Right atrium auricular region (tissue), 2 donors: ENCODE measurements at regions not wholly inside any gene's neighbourhood (a gene's known extent, or its start where the extent isn't known, plus 50 kb on each side); places are given as distances from the start of the nearest gene placed in this dataset.

Source experiments
- DNase-seq: peaks from one replicate; pipeline ENCODE4 v3.0.0-alpha.2; 2019; ENCODE audit warnings: low spot score
- H3K27ac ChIP-seq, 2 donors: fragments of 200-600 bp; sonication (generic); 1 replicate in 1 of 2; 2 replicates in 1 of 2; pipeline ENCODE4 v1.5.1; 2016 to 2019
- H3K27me3 ChIP-seq, 2 donors: fragments of 200-600 bp; sonication (generic); one replicate each; pipeline versions ENCODE4 v1.5.1 to v1.6.0; 2017 to 2019
- H3K36me3 ChIP-seq: fragments of 200-600 bp; sonication (generic); one replicate; pipeline ENCODE4 v1.5.1; 2016
- H3K4me1 ChIP-seq, 2 donors: fragments of 200-600 bp; sonication (generic); one replicate each; pipeline versions ENCODE4 v1.5.1 to v1.6.0; 2017 to 2019
- H3K4me3 ChIP-seq, 2 donors: fragments of 200-600 bp; sonication (generic); 1 replicate in 1 of 2; 2 replicates in 1 of 2; pipeline ENCODE4 v1.5.1; 2017 to 2019; ENCODE audit warnings: mild to moderate bottlenecking in 1 of 2, moderate library complexity in 1 of 2
- H3K9me3 ChIP-seq, 2 donors: fragments of 200-600 bp; sonication (generic); one replicate each; pipeline ENCODE4 v1.5.1; 2019
- CTCF ChIP-seq, 2 donors: fragments of 200-600 bp; sonication (generic); IDR thresholded peaks; one replicate each; pipeline ENCODE4 v1.5.1; 2019; ENCODE audit warnings: antibody characterized with exemption in 2 of 2

GRCh38 chr18:31213641-31214040 is 51.0 kb upstream of the DSC1 start:
- Histone ChIP-seq H3K36me3 (no peaks in the 10 kb centered on the region), H3K27me3 (no peaks in the 10 kb centered on the region), H3K4me1 (peaks cover 0 to 9% of the 10 kb centered on the region in 2 donors), H3K4me3 (no peak overlapping the region), H3K9me3 (peaks cover 0 to 4% of the 10 kb centered on the region in 2 donors), H3K27ac (peak overlapping the region; percentile 14 to 41)
- no peak for DNase-seq
- no peak for TF ChIP-seq CTCF (IDR thresholded peaks at IDR 0.05)

GRCh38 chr18:31217038-31217849 is 54.6 kb upstream of the DSC1 start:
- no peak for TF ChIP-seq CTCF (IDR thresholded peaks at IDR 0.05)
- no peak for DNase-seq
- no peaks in the 10 kb centered on the region for H3K36me3 ChIP-seq
- no peak overlapping the region for H3K4me3 ChIP-seq
- H3K9me3 ChIP-seq: peaks cover 0 to 12% of the 10 kb centered on the region in 2 donors
- peaks cover 0 to 9% of the 10 kb centered on the region in 2 donors for H3K4me1 ChIP-seq
- peak overlapping the region in 1 of 2 donors; percentile 48 for H3K27ac ChIP-seq
- no peaks in the 10 kb centered on the region for H3K27me3 ChIP-seq

- Histone ChIP-seq H3K27ac (peak overlapping the region in 1 of 2 donors; percentile 22), H3K4me1 (peaks cover 0 to 9% of the 10 kb centered on the region in 2 donors), H3K36me3 (no peaks in the 10 kb centered on the region), H3K27me3 (no peaks in the 10 kb centered on the region), H3K9me3 (peaks cover 0 to 17% of the 10 kb centered on the region in 2 donors), H3K4me3 (no peak overlapping the region)
- TF ChIP-seq CTCF (IDR thresholded peaks at IDR 0.05): no peak
- DNase-seq: no peak
Measured at GRCh38 chr18:31218671-31219383, 56.2 kb upstream of the DSC1 start.

- no peak for TF ChIP-seq CTCF (IDR thresholded peaks at IDR 0.05)
- H3K27ac ChIP-seq: peak overlapping the region in 1 of 2 donors; percentile 22
- H3K9me3 ChIP-seq: peaks cover 0 to 17% of the 10 kb centered on the region in 2 donors
- no peak overlapping the region for H3K4me3 ChIP-seq
- DNase-seq: no peak
- H3K27me3 ChIP-seq: no peaks in the 10 kb centered on the region
- H3K4me1 ChIP-seq: peaks cover 0 to 9% of the 10 kb centered on the region in 2 donors
- H3K36me3 ChIP-seq: no peaks in the 10 kb centered on the region
Measured at GRCh38 chr18:31219395-31219794, 56.7 kb upstream of the DSC1 start.

GRCh38 chr18:31223371-31223770 is 60.7 kb upstream of the DSC1 start:
- TF ChIP-seq CTCF (IDR thresholded peaks at IDR 0.05): no peak
- Histone ChIP-seq H3K36me3 (no peaks in the 10 kb centered on the region), H3K4me3 (peak overlapping the region; percentile 18 to 27), H3K9me3 (peaks cover 0 to 16% of the 10 kb centered on the region in 2 donors), H3K27me3 (no peaks in the 10 kb centered on the region), H3K4me1 (peaks cover 0 to 8% of the 10 kb centered on the region in 2 donors), H3K27ac (peak overlapping the region; percentile 35 to 90)
- DNase-seq: no peak
